ENCODE measurements at regions not wholly inside any gene's neighbourhood (a gene's known extent, or its start where the extent isn't known, plus 50 kb on each side); places are given as distances from the start of the nearest gene placed in this dataset.
"Not testable (repeated sequence)": the region's sequence is repeated elsewhere in the genome, so short reads cannot be mapped to it uniquely, and the experiment has no call there.

DNA sequence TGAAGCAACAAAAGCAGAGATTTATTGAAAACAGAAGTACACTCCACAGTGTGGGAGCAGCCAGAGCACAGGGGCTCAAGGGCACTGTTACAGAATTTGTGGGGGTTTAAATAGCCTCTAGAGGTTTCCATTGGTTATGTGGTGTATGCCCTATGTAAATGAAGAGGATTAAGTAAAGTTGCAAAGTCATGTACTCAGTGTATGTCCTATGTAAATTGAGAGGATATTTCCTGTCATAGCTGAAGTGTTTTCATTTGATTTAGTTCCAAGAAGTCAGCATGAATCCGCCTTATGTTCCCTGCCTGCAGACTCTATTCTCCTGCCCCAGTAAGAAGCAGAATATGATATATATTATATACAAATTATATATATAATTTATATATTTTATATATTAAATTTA is 966.0 kb upstream of the COX7C start:
- WGBS (ENCODE audit: insufficient coverage, insufficient replicate concordance, low lambda C conversion rate, missing lambda C conversion rate), result 35% methylated on average over 1 of the region's 1 CpG
- H3K4me3 ChIP-seq, result no peak overlapping the region
- no peaks in the 10 kb centered on the region for H3K4me1 ChIP-seq (ENCODE audit: control insufficient read depth, insufficient read depth, low read length)
- in situ Hi-C loops (cut with MboI), result no loop called here
- H2AFZ ChIP-seq (ENCODE audit: control insufficient read depth, low read depth, low read length), result no peak overlapping the region
- no peaks in the 10 kb centered on the region for H4K20me1 ChIP-seq (ENCODE audit: control insufficient read depth, insufficient read depth)
- RAD21 ChIA-PET (ENCODE audit: unreplicated experiment), result no interaction called here
- H3K27ac ChIP-seq (ENCODE audit: control insufficient read depth, insufficient read depth), result no peak overlapping the region
- H3K79me2 ChIP-seq (ENCODE audit: control insufficient read depth, insufficient read depth, low read length), result no peaks in the 10 kb centered on the region
- no peak for ATAC-seq
- H3K4me2 ChIP-seq (ENCODE audit: control insufficient read depth, insufficient read depth), result no peak overlapping the region
- no peak for TF ChIP-seq SRF (IDR thresholded peaks at IDR 0.05; ENCODE audit: low read depth in 2 of 2, low read length in 2 of 2)
- no peak for TF ChIP-seq MTA2 (IDR thresholded peaks at IDR 0.05; ENCODE audit: low read depth)
- TF ChIP-seq MTA3 (IDR thresholded peaks at IDR 0.05; ENCODE audit: borderline replicate concordance, low read length), result no peak
- no peak for TF ChIP-seq ZBED1 (IDR thresholded peaks at IDR 0.05; ENCODE audit: borderline replicate concordance)
- no peak for TF ChIP-seq TBL1XR1 (IDR thresholded peaks at IDR 0.05; ENCODE audit: low read depth, low read length)
- CTCF ChIA-PET, result no interaction called here
- no peak for DNase-seq (ENCODE audit: low read depth, low spot score)
- no peaks in the 10 kb centered on the region for H3K36me3 ChIP-seq (ENCODE audit: control insufficient read depth in 2 of 2, insufficient read depth in 2 of 2, low read length in 1 of 2)
- no peak overlapping the region for H3K9ac ChIP-seq (ENCODE audit: control insufficient read depth, insufficient read depth, low read length)
- H3K9me3 ChIP-seq (replicated peaks; ENCODE audit: control insufficient read depth, insufficient read depth, low read length), result no peaks in the 10 kb centered on the region
- BruUV-seq (replicated peaks), result no TSS peak
- FAIRE-seq, result no peak
- POLR2A ChIA-PET, result no interaction called here
- SMC1A ChIA-PET (ENCODE audit: uncharacterized antibody, unreplicated experiment), result no interaction called here
- intact Hi-C loops (cut with micrococcal nuclease; ENCODE audit: unreplicated experiment), result no loop called here
- H3K27me3 ChIP-seq (replicated peaks in 1 of 2; ENCODE audit: control insufficient read depth in 2 of 2, insufficient read depth in 2 of 2, low read length in 1 of 2), result no peaks in the 10 kb centered on the region

DNA sequence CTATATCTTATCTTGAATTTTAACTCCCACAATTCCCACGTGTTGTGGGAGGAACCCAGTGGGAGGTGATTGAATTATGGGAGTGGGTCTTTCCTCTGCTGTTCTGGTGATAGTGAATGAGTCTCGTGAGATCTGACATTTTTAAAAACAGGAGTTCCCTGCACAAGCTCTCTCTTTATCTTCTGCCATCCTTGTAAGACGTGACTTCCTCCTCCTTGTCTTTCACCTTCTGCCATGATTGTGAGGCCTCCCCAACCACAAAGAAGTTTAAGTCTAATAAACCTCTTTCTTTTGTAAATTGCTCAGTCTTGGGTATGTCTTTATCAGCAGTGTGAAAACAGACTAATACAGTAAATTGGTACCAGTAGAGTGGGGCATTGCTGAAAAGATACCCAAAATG is 963.6 kb upstream of the COX7C start:
- DNase-seq (ENCODE audit: low read depth, low spot score); CTCF ChIA-PET; SMC1A ChIA-PET (ENCODE audit: uncharacterized antibody, unreplicated experiment); H3K9ac ChIP-seq (ENCODE audit: control insufficient read depth, insufficient read depth, low read length); H3K4me3 ChIP-seq; in situ Hi-C loops (cut with MboI); intact Hi-C loops (cut with micrococcal nuclease; ENCODE audit: unreplicated experiment); BruUV-seq (replicated peaks); H3K4me1 ChIP-seq (ENCODE audit: control insufficient read depth, insufficient read depth, low read length); POLR2A ChIA-PET; H2AFZ ChIP-seq (ENCODE audit: control insufficient read depth, low read depth, low read length); H3K36me3 ChIP-seq (ENCODE audit: control insufficient read depth in 2 of 2, insufficient read depth in 2 of 2, low read length in 1 of 2); H3K9me3 ChIP-seq (replicated peaks; ENCODE audit: control insufficient read depth, insufficient read depth, low read length); H4K20me1 ChIP-seq (ENCODE audit: control insufficient read depth, insufficient read depth); FAIRE-seq; H3K79me2 ChIP-seq (ENCODE audit: control insufficient read depth, insufficient read depth, low read length); H3K27ac ChIP-seq (ENCODE audit: control insufficient read depth, insufficient read depth); ATAC-seq; H3K4me2 ChIP-seq (ENCODE audit: control insufficient read depth, insufficient read depth); H3K27me3 ChIP-seq (replicated peaks in 1 of 2; ENCODE audit: control insufficient read depth in 2 of 2, insufficient read depth in 2 of 2, low read length in 1 of 2); RAD21 ChIA-PET (ENCODE audit: unreplicated experiment): not testable (repeated sequence)
- 10% methylated on average over 3 of the region's 3 CpGs for WGBS (ENCODE audit: insufficient coverage, insufficient replicate concordance, low lambda C conversion rate, missing lambda C conversion rate)
